Neural cell (in vitro differentiated cells): ENCODE measurements at regions not wholly inside any gene's neighbourhood (a gene's known extent, or its start where the extent isn't known, plus 50 kb on each side); places are given as distances from the start of the nearest gene placed in this dataset.

ENCODE experiments used
- H2AFZ ChIP-seq: fragments of 200-600, 300-800 bp; sonication (generic), shearing (Covaris generic); 2 replicates; pipeline ENCODE4 v1.6.0; 2014; ENCODE audit warnings: low read depth, mild to moderate bottlenecking, antibody characterized with exemption, low read length, moderate library complexity
- H3F3A ChIP-seq: fragments of 200-600 bp; shearing (Covaris generic); 2 replicates; pipeline ENCODE4 v1.6.1; 2016; ENCODE audit warnings: mild to moderate bottlenecking, moderate library complexity, mixed read lengths, antibody characterized with exemption, low read length; ENCODE audit not compliant: insufficient read depth, poor library complexity, severe bottlenecking
- H3K27ac ChIP-seq: fragments of 200-600, 300-800 bp; sonication (generic), shearing (Covaris generic); 2 replicates; pipeline ENCODE4 v1.5.1; 2014; ENCODE audit warnings: mild to moderate bottlenecking, low read length, moderate library complexity
- H3K27me3 ChIP-seq: fragments of 300-800, 200-600 bp; sonication (generic), shearing (Covaris generic); 2 replicates; pipeline ENCODE4 v1.6.0; 2014; ENCODE audit warnings: mild to moderate bottlenecking, low read depth, low read length, moderate library complexity; ENCODE audit not compliant: insufficient read depth
- H3K36me3 ChIP-seq: fragments of 300-800, 200-600 bp; sonication (generic), shearing (Covaris generic); 2 replicates; pipeline ENCODE4 v1.5.1; 2014; ENCODE audit warnings: mild to moderate bottlenecking, antibody characterized with exemption, low read length, moderate library complexity; ENCODE audit not compliant: insufficient read depth
- H3K4me2 ChIP-seq: fragments of 300-800, 200-600 bp; sonication (generic), shearing (Covaris generic); 2 replicates; pipeline ENCODE4 v1.6.0; 2014; ENCODE audit warnings: mild to moderate bottlenecking, low read length
- H3K4me3 ChIP-seq: fragments of 300-800, 200-600 bp; sonication (generic), shearing (Covaris generic); 2 replicates; pipeline ENCODE4 v1.5.1; 2014; ENCODE audit warnings: mild to moderate bottlenecking, low read length, moderate library complexity
- H3K79me2 ChIP-seq: fragments of 200-600 bp; shearing (Covaris generic); replicated peaks from 2 replicates; pipeline ENCODE4 v1.6.0; 2014; ENCODE audit warnings: mild to moderate bottlenecking, low read length, moderate library complexity; ENCODE audit not compliant: insufficient read depth
- H3K9ac ChIP-seq: fragments of 300-800, 200-600 bp; sonication (generic), shearing (Covaris generic); 2 replicates; pipeline ENCODE4 v1.6.1; 2016; ENCODE audit warnings: mild to moderate bottlenecking, low read length, mixed read lengths
- H3K9me2 ChIP-seq: fragments of 200-600 bp; shearing (Covaris generic); 2 replicates; pipeline ENCODE4 v1.6.1; 2016; ENCODE audit warnings: mild to moderate bottlenecking, low read length, mixed read lengths; ENCODE audit not compliant: insufficient read depth
- H3K9me3 ChIP-seq: fragments of 200-600, 300-800 bp; sonication (generic), shearing (Covaris generic); 2 replicates; pipeline ENCODE4 v1.6.1; 2016; ENCODE audit warnings: mild to moderate bottlenecking, mixed run types, low read length, moderate library complexity, mixed read lengths
- H4K20me1 ChIP-seq: fragments of 200-600 bp; shearing (Covaris generic); 2 replicates; pipeline ENCODE4 v1.6.1; 2016; ENCODE audit warnings: mild to moderate bottlenecking, mixed run types; ENCODE audit not compliant: insufficient read depth
- EP300 ChIP-seq: fragments of 450-650 bp; conservative IDR thresholded peaks from 2 replicates; pipeline ENCODE4 v1.6.1; 2014; ENCODE audit warnings: antibody characterized with exemption, mild to moderate bottlenecking, moderate library complexity; ENCODE audit not compliant: poor library complexity, severe bottlenecking
- EZH2 ChIP-seq: fragments of 200-600, 300-800 bp; shearing (Covaris generic), sonication (generic); IDR thresholded peaks from 2 replicates; pipeline ENCODE4 v1.6.1; 2014; ENCODE audit warnings: antibody characterized with exemption, low read length, borderline replicate concordance, mild to moderate bottlenecking; ENCODE audit not compliant: insufficient read depth, poor library complexity, severe bottlenecking
- MXI1 ChIP-seq: fragments of 450-650 bp; conservative IDR thresholded peaks from 2 replicates; pipeline ENCODE4 v1.6.1; 2014; ENCODE audit warnings: antibody characterized with exemption, mild to moderate bottlenecking; ENCODE audit not compliant: poor library complexity, severe bottlenecking
- POLR2AphosphoS5 ChIP-seq: IDR thresholded peaks from 2 replicates; pipeline ENCODE4 v1.6.1; 2012
- RAD21 ChIP-seq: fragments of 450-650 bp; conservative IDR thresholded peaks from 2 replicates; pipeline ENCODE4 v1.6.1; 2014; ENCODE audit warnings: antibody characterized with exemption, mild to moderate bottlenecking, moderate library complexity
- REST ChIP-seq: IDR thresholded peaks from 2 replicates; pipeline ENCODE4 v1.6.1; 2012; ENCODE audit warnings: borderline replicate concordance
- SMC3 ChIP-seq: fragments of 450-650 bp; conservative IDR thresholded peaks from 2 replicates; pipeline ENCODE4 v1.6.1; 2014; ENCODE audit warnings: antibody characterized with exemption, mild to moderate bottlenecking, moderate library complexity; ENCODE audit not compliant: poor library complexity
- TAF1 ChIP-seq: IDR thresholded peaks from 2 replicates; pipeline ENCODE4 v1.6.1; 2012; ENCODE audit warnings: low read depth
- TF ChIP-seq, protein P1 (sequence below): fragments of 450-650 bp; IDR thresholded peaks from 2 replicates; pipeline ENCODE4 v1.5.1; 2014; ENCODE audit warnings: antibody characterized with exemption, mild to moderate bottlenecking, moderate library complexity; ENCODE audit not compliant: poor library complexity, severe bottlenecking

DNA sequence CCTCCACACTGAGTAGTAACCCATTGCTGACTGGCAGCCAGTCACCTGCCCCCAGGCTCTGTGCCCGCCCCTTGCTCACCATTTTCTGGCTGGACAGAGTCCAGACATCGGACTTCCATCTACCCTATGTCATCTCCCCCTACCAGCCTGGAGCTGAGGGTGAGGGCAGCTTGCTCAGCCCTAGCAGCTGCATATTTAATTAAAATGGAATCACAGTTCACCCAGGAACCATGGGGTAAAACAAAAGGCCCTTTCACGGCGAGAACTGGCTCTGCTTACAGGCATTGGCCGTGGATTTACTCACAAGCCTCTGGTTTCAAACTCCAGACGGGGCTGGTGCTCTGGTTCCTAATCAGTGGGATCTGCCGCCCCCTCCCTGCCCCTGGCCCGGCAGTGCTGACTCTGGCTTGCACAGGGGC lies 94.9 kb upstream of the ATP2B2 start:
- Histone ChIP-seq H4K20me1 (no peaks in the 10 kb centered on the region), H2AFZ (no peak overlapping the region), H3K27ac (peak overlapping the region; percentile 98), H3K9me3 (no peaks in the 10 kb centered on the region), H3F3A (no peaks in the 10 kb centered on the region), H3K9me2 (no peaks in the 10 kb centered on the region), H3K9ac (no peak overlapping the region), H3K36me3 (no peaks in the 10 kb centered on the region), H3K27me3 (no peaks in the 10 kb centered on the region), H3K79me2 (no peaks in the 10 kb centered on the region), H3K4me2 (no peak overlapping the region), H3K4me3 (no peak overlapping the region)
- TF ChIP-seq RAD21 (no peak), POLR2AphosphoS5 (no peak), MXI1 (no peak), EZH2 (no peak), SMC3 (no peak), EP300 (no peak), REST (no peak), TAF1 (no peak)
- TF ChIP-seq, protein P1, sequence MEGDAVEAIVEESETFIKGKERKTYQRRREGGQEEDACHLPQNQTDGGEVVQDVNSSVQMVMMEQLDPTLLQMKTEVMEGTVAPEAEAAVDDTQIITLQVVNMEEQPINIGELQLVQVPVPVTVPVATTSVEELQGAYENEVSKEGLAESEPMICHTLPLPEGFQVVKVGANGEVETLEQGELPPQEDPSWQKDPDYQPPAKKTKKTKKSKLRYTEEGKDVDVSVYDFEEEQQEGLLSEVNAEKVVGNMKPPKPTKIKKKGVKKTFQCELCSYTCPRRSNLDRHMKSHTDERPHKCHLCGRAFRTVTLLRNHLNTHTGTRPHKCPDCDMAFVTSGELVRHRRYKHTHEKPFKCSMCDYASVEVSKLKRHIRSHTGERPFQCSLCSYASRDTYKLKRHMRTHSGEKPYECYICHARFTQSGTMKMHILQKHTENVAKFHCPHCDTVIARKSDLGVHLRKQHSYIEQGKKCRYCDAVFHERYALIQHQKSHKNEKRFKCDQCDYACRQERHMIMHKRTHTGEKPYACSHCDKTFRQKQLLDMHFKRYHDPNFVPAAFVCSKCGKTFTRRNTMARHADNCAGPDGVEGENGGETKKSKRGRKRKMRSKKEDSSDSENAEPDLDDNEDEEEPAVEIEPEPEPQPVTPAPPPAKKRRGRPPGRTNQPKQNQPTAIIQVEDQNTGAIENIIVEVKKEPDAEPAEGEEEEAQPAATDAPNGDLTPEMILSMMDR, result no peak

DNA sequence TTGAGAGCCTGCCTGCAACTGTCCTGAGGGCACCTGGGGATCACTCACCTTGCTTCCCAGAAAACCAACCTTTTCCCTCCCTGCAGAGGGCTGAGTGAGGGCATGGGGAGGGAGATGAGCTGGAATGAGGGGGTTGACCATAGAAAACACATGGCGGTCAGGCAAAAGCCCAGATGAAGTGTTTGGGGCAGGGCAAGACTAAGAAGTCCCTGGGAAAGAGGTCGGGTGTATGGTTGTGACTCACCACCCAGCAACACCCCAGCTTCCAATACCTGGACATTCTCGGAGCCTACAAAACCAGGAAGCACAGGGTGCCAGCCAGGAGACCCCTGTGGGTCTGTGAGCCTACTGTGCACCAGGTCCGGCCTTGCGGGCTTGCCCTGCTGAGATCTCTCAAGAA lies 95.3 kb upstream of the ATP2B2 start:
- no peaks in the 10 kb centered on the region for H3K9me3 ChIP-seq
- H3K36me3 ChIP-seq, result no peaks in the 10 kb centered on the region
- no peaks in the 10 kb centered on the region for H3K27me3 ChIP-seq
- no peaks in the 10 kb centered on the region for H4K20me1 ChIP-seq
- TF ChIP-seq TAF1 (no peak), MXI1 (no peak)
- TF ChIP-seq, protein P1, result no peak
- no peak overlapping the region for H2AFZ ChIP-seq
- H3K4me3 ChIP-seq, result no peak overlapping the region
- no peaks in the 10 kb centered on the region for H3K9me2 ChIP-seq
- H3K9ac ChIP-seq, result no peak overlapping the region
- H3K79me2 ChIP-seq, result no peaks in the 10 kb centered on the region
- peak overlapping the region; percentile 98 for H3K27ac ChIP-seq
- no peaks in the 10 kb centered on the region for H3F3A ChIP-seq
- no peak overlapping the region for H3K4me2 ChIP-seq
